H1 (cell line): ENCODE measurements at regions not wholly inside any gene's neighbourhood (a gene's known extent, or its start where the extent isn't known, plus 50 kb on each side); places are given as distances from the start of the nearest gene placed in this dataset.

Source experiments
- CTCF ChIA-PET: fragments of 300-600 bp; sonication (Branson Sonifier 250); formaldehyde crosslinking; loops from one replicate; lab custom pipeline; 2021; ENCODE audit not compliant: partially characterized antibody; lab: Charles Lee
- POLR2A ChIA-PET: fragments of 300-600 bp; sonication (Branson Sonifier 250); formaldehyde crosslinking; loops from one replicate; lab custom pipeline; 2021; ENCODE audit warnings: inconsistent platforms; ENCODE audit not compliant: partially characterized antibody; lab: Charles Lee
- DNase-seq, 2 experiments: peaks; one replicate each; pipeline versions ENCODE4 v3.0.0 to v3.0.0-alpha.2; 2010 to 2022; ENCODE audit warnings: low spot score in 2 of 2, low read depth in 1 of 2, mixed read lengths in 1 of 2
- FAIRE-seq: peaks from 2 replicates; lab custom pipeline; 2011; peaks lifted over from hg19 to GRCh38; lab: Jason Lieb, UNC
- H2AFZ ChIP-seq: 2 replicates; pipeline ENCODE4 v1.8.1; 2012; ENCODE audit warnings: low read length, inconsistent platforms
- H2AK5ac ChIP-seq: 2 replicates; pipeline ENCODE4 v1.6.1; 2013; ENCODE audit warnings: low read depth, low read length
- H2BK120ac ChIP-seq: replicated peaks from 2 replicates; pipeline ENCODE3; 2013; ENCODE audit warnings: low read depth, low read length, inconsistent platforms
- H2BK12ac ChIP-seq: 2 replicates; pipeline ENCODE4 v1.6.1; 2013; ENCODE audit warnings: low read depth, low read length
- H2BK15ac ChIP-seq: 2 replicates; pipeline ENCODE4 v1.6.1; 2013; ENCODE audit warnings: low read length
- H2BK20ac ChIP-seq: 2 replicates; pipeline ENCODE4 v1.6.1; 2013; ENCODE audit warnings: low read length
- H2BK5ac ChIP-seq: 2 replicates; pipeline ENCODE4 v1.6.1; 2013; ENCODE audit warnings: low read depth, low read length
- H3K14ac ChIP-seq: 2 replicates; pipeline ENCODE4 v1.6.1; 2013; ENCODE audit warnings: inconsistent platforms; ENCODE audit not compliant: insufficient read length
- H3K18ac ChIP-seq: 2 replicates; pipeline ENCODE4 v1.6.1; 2013; ENCODE audit warnings: low read length; ENCODE audit errors: extremely low read depth
- H3K23ac ChIP-seq: 2 replicates; pipeline ENCODE4 v1.6.1; 2013; ENCODE audit warnings: inconsistent platforms; ENCODE audit not compliant: insufficient read length
- H3K23me2 ChIP-seq: 2 replicates; pipeline ENCODE4 v1.6.1; 2013; ENCODE audit warnings: low read depth, low read length
- H3K27ac ChIP-seq: 2 replicates; pipeline ENCODE4 v1.6.1; 2011; ENCODE audit warnings: low read depth, low read length, inconsistent platforms
- H3K27me3 ChIP-seq, 4 experiments: replicated peaks in 1 of 4; 1 replicate in 1 of 4; 2 replicates in 3 of 4; pipeline versions ENCODE4 v1.6.1 to v1.8.1; 2011 to 2013; ENCODE audit warnings: low read length in 3 of 4, mild to moderate bottlenecking in 3 of 4, inconsistent platforms in 2 of 4, mixed read lengths in 2 of 4, moderate library complexity in 1 of 4; ENCODE audit not compliant: control insufficient read depth in 3 of 4, insufficient read depth in 3 of 4; ENCODE audit errors: extremely low read depth in 1 of 4
- H3K36me3 ChIP-seq, 4 experiments: 2 replicates each; pipeline versions ENCODE4 v1.6.1 to v1.8.1; 2011 to 2013; ENCODE audit warnings: mild to moderate bottlenecking in 4 of 4, low read length in 3 of 4, moderate library complexity in 2 of 4, control low read depth in 1 of 4, inconsistent platforms in 1 of 4; ENCODE audit not compliant: insufficient read depth in 4 of 4, control insufficient read depth in 2 of 4
- H3K4ac ChIP-seq: replicated peaks from 2 replicates; pipeline ENCODE3; 2013; ENCODE audit warnings: low read length, low read depth, mixed read lengths, inconsistent platforms; ENCODE audit not compliant: insufficient read length
- H3K4me1 ChIP-seq, 4 experiments: replicated peaks in 1 of 4; 1 replicate in 1 of 4; 2 replicates in 3 of 4; pipeline versions ENCODE4 v1.6.1 to v1.8.1; 2011 to 2013; ENCODE audit warnings: low read length in 3 of 4, inconsistent platforms in 2 of 4, mixed read lengths in 1 of 4; ENCODE audit not compliant: insufficient read depth in 4 of 4, control insufficient read depth in 3 of 4
- H3K4me2 ChIP-seq, 2 experiments: 2 replicates each; pipeline versions ENCODE4 v1.6.1 to v1.8.1; 2011 to 2013; ENCODE audit warnings: low read depth in 2 of 2, low read length in 2 of 2, control low read depth in 1 of 2, inconsistent platforms in 1 of 2, mild to moderate bottlenecking in 1 of 2; ENCODE audit not compliant: insufficient read depth in 1 of 2
- H3K4me3 ChIP-seq, 4 experiments: fragments of 200-600, 300-600 bp in 1 of 4; sonication (generic), shearing (Covaris generic), sonication (Bioruptor Twin) in 1 of 4; 2 replicates each; pipeline versions ENCODE4 v1.5.1 to v1.8.1; 2011 to 2016; ENCODE audit warnings: low read length in 4 of 4, low read depth in 3 of 4, control low read depth in 2 of 4, inconsistent platforms in 2 of 4, mild to moderate bottlenecking in 2 of 4, mixed read lengths in 1 of 4, moderate library complexity in 1 of 4; ENCODE audit not compliant: insufficient read depth in 2 of 4; ENCODE audit errors: extremely low read depth in 1 of 4
- H3K56ac ChIP-seq: replicated peaks from 2 replicates; pipeline ENCODE3; 2013; ENCODE audit warnings: low read depth, mild to moderate bottlenecking, mixed read lengths, low read length, inconsistent platforms; ENCODE audit not compliant: insufficient read length
- H3K79me1 ChIP-seq: 2 replicates; pipeline ENCODE4 v1.6.1; 2013; ENCODE audit warnings: low read depth, low read length, control low read depth
- H3K79me2 ChIP-seq, 2 experiments: 2 replicates each; pipeline versions ENCODE4 v1.6.1 to v1.8.1; 2012 to 2013; ENCODE audit warnings: low read length in 2 of 2, mild to moderate bottlenecking in 2 of 2, inconsistent platforms in 1 of 2; ENCODE audit not compliant: insufficient read depth in 2 of 2, control insufficient read depth in 1 of 2
- H3K9ac ChIP-seq, 4 experiments: replicated peaks in 1 of 4; 1 replicate in 1 of 4; 2 replicates in 3 of 4; pipeline versions ENCODE4 v1.6.1 to v1.8.1; 2011 to 2013; ENCODE audit warnings: low read depth in 3 of 4, low read length in 3 of 4, control low read depth in 2 of 4, mild to moderate bottlenecking in 2 of 4, moderate library complexity in 2 of 4, inconsistent platforms in 1 of 4; ENCODE audit errors: extremely low read depth in 1 of 4
- H3K9me3 ChIP-seq, 2 experiments: 2 replicates each; pipeline versions ENCODE4 v1.6.1 to v1.8.1; 2012 to 2013; ENCODE audit warnings: mild to moderate bottlenecking in 2 of 2, moderate library complexity in 2 of 2, control low read depth in 1 of 2, inconsistent platforms in 1 of 2, low read depth in 1 of 2, low read length in 1 of 2, mixed read lengths in 1 of 2; ENCODE audit not compliant: insufficient read depth in 2 of 2
- H4K20me1 ChIP-seq, 2 experiments: replicated peaks in 1 of 2; 2 replicates each; pipeline versions ENCODE3 to v1.8.1; 2011 to 2013; ENCODE audit warnings: inconsistent platforms in 2 of 2, low read length in 2 of 2, mild to moderate bottlenecking in 1 of 2; ENCODE audit not compliant: insufficient read depth in 2 of 2, control insufficient read depth in 1 of 2
- H4K5ac ChIP-seq: 2 replicates; pipeline ENCODE4 v1.6.1; 2013; ENCODE audit warnings: low read length, low read depth, mixed read lengths, inconsistent platforms; ENCODE audit not compliant: insufficient read length
- H4K8ac ChIP-seq: 2 replicates; pipeline ENCODE4 v1.8.0; 2013; ENCODE audit warnings: mild to moderate bottlenecking, moderate library complexity, low read length, inconsistent platforms; ENCODE audit not compliant: insufficient read depth; ENCODE audit errors: extremely low read depth
- H4K91ac ChIP-seq: replicated peaks from 2 replicates; pipeline ENCODE3; 2013; ENCODE audit warnings: low read length, mixed read lengths, inconsistent platforms; ENCODE audit not compliant: insufficient read length
- CTCF ChIP-seq, 3 experiments: IDR thresholded peaks; 1 replicate in 2 of 3; 2 replicates in 1 of 3; pipeline versions ENCODE4 v1.5.1 to v1.6.1; 2011; ENCODE audit warnings: low read length in 3 of 3, mild to moderate bottlenecking in 3 of 3, inconsistent platforms in 2 of 3, low read depth in 1 of 3, moderate library complexity in 1 of 3; ENCODE audit not compliant: insufficient read depth in 1 of 3; ENCODE audit errors: control extremely low read depth in 1 of 3
- EGR1 ChIP-seq: IDR thresholded peaks from 2 replicates; pipeline ENCODE4 v1.6.1; 2011; ENCODE audit warnings: low read depth, low read length, borderline replicate concordance
- HDAC2 ChIP-seq, 2 experiments: fragments of 300-600 bp in 1 of 2; sonication (generic) in 1 of 2; IDR thresholded peaks; 2 replicates each; pipeline ENCODE4 v1.6.1; 2011 to 2012; ENCODE audit warnings: low read depth in 2 of 2, low read length in 2 of 2, mild to moderate bottlenecking in 2 of 2, moderate library complexity in 2 of 2, borderline replicate concordance in 1 of 2, inconsistent platforms in 1 of 2
- KDM4A ChIP-seq: IDR thresholded peaks from one replicate; pipeline ENCODE4 v1.7.1; 2012; ENCODE audit warnings: low read depth, mild to moderate bottlenecking, moderate library complexity, low read length, inconsistent platforms; ENCODE audit not compliant: severe bottlenecking
- NRF1 ChIP-seq: IDR thresholded peaks from 2 replicates; pipeline ENCODE4 v1.6.1; 2011; ENCODE audit warnings: mild to moderate bottlenecking, low read depth, low read length, improper control_type of control experiment
- PHF8 ChIP-seq: fragments of 200-600 bp; sonication (generic); conservative IDR thresholded peaks from 2 replicates; pipeline ENCODE4 v1.7.1; 2012; ENCODE audit warnings: low read depth, mild to moderate bottlenecking, inconsistent platforms, low read length, moderate library complexity
- RAD21 ChIP-seq, 2 experiments: IDR thresholded peaks in 1 of 2; conservative IDR thresholded peaks in 1 of 2; 2 replicates each; pipeline ENCODE4 v1.6.1; 2011; ENCODE audit warnings: low read depth in 2 of 2, low read length in 2 of 2, improper control_type of control experiment in 1 of 2, inconsistent platforms in 1 of 2, mild to moderate bottlenecking in 1 of 2, moderate library complexity in 1 of 2
- SIN3A ChIP-seq, 2 experiments: IDR thresholded peaks in 1 of 2; conservative IDR thresholded peaks in 1 of 2; 2 replicates each; pipeline ENCODE4 v1.6.1; 2011 to 2012; ENCODE audit warnings: low read length in 2 of 2, improper control_type of control experiment in 1 of 2, low read depth in 1 of 2, mild to moderate bottlenecking in 1 of 2
- SP1 ChIP-seq: IDR thresholded peaks from 2 replicates; pipeline ENCODE4 v1.6.1; 2011; ENCODE audit warnings: low read depth, low read length
- TBP ChIP-seq: IDR thresholded peaks from 2 replicates; pipeline ENCODE4 v1.6.1; 2011; ENCODE audit warnings: low read depth, low read length, improper control_type of control experiment
- WGBS, 2 experiments: shearing (Covaris generic) in 1 of 2; methylation state at CpG; one replicate each; pipeline versions ENCODE4 v1.1.6 to v1.1.7; 2013 to 2015; ENCODE audit warnings: low lambda C conversion rate in 2 of 2, mixed read lengths in 2 of 2, inconsistent platforms in 1 of 2, low coverage in 1 of 2, missing lambda C conversion rate in 1 of 2; ENCODE audit not compliant: insufficient replicate concordance in 2 of 2, insufficient coverage in 1 of 2, insufficient read length in 1 of 2; ENCODE audit errors: extremely low coverage in 1 of 2, missing lambda C conversion rate in 1 of 2; 5-methylcytosine and 5-hydroxymethylcytosine counted together
- TF ChIP-seq, protein P1 (sequence below): IDR thresholded peaks from 2 replicates; pipeline ENCODE4 v1.6.1; 2012; ENCODE audit warnings: inconsistent platforms

- H2BK5ac ChIP-seq, result no peak overlapping the region
- no peak overlapping the region for H4K5ac ChIP-seq
- no peaks in the 10 kb centered on the region for H3K27me3 ChIP-seq
- no peaks in the 10 kb centered on the region for H3K23me2 ChIP-seq
- no peak overlapping the region for H3K27ac ChIP-seq
- no peaks in the 10 kb centered on the region for H3K36me3 ChIP-seq
- WGBS, 2 experiments, result 90% methylated on average over 2 of the region's 2 CpGs; no CpG with 5 or more reads in 1 of the 2 experiments
- no peak overlapping the region for H3K14ac ChIP-seq
- ChIA-PET CTCF (interaction anchor here (0.7 kb wide), 1 partner anchor 8 kb away, joined by 4 read pairs; no protein-coding TSS in a partner anchor), POLR2A (no interaction called here)
- DNase-seq (no peak), FAIRE-seq (no peak)
- no peak overlapping the region for H3K18ac ChIP-seq
- no peaks in the 10 kb centered on the region for H3K9me3 ChIP-seq
- no peaks in the 10 kb centered on the region for H4K20me1 ChIP-seq
- no peak overlapping the region for H2AFZ ChIP-seq
- no peaks in the 10 kb centered on the region for H3K79me1 ChIP-seq
- no peak overlapping the region for H3K4me3 ChIP-seq
- no peak overlapping the region for H4K91ac ChIP-seq
- no peak overlapping the region for H4K8ac ChIP-seq
- no peak overlapping the region for H3K4me2 ChIP-seq
- H2BK20ac ChIP-seq, result no peak overlapping the region
- no peaks in the 10 kb centered on the region for H3K4me1 ChIP-seq
- H3K23ac ChIP-seq, result no peak overlapping the region
- no peak overlapping the region for H3K56ac ChIP-seq
- H3K4ac ChIP-seq, result no peak overlapping the region
- no peak overlapping the region for H2AK5ac ChIP-seq
- no peak overlapping the region for H2BK15ac ChIP-seq
- no peaks in the 10 kb centered on the region for H3K79me2 ChIP-seq
- no peak overlapping the region for H2BK12ac ChIP-seq
- H3K9ac ChIP-seq, result no peak overlapping the region
- H2BK120ac ChIP-seq, result no peak overlapping the region
- TF ChIP-seq HDAC2 (IDR thresholded peaks at IDR 0.05; ENCODE audit: borderline replicate concordance in 1 of 2, low read depth in 2 of 2, low read length in 2 of 2) (no peak), KDM4A (no peak), SIN3A (conservative IDR thresholded peaks at IDR 0.05 in 1 of 2, IDR thresholded peaks at IDR 0.05 in 1 of 2; ENCODE audit: low read depth in 1 of 2, low read length in 2 of 2) (no peak), PHF8 (no peak), TBP (no peak), EGR1 (no peak), NRF1 (no peak), SP1 (no peak), RAD21 (IDR thresholded peaks at IDR 0.05 in 1 of 2, conservative IDR thresholded peaks at IDR 0.05 in 1 of 2; ENCODE audit: low read depth in 2 of 2, low read length in 2 of 2) (no peak), CTCF (IDR thresholded peaks at IDR 0.05; ENCODE audit: control extremely low read depth in 1 of 3, insufficient read depth in 1 of 3, low read depth in 1 of 3, low read length in 3 of 3) (no peak)
- TF ChIP-seq, protein P1, sequence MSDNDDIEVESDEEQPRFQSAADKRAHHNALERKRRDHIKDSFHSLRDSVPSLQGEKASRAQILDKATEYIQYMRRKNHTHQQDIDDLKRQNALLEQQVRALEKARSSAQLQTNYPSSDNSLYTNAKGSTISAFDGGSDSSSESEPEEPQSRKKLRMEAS, result no peak
These were observed 372.8 kb upstream of the MAF start for GRCh38 chr16:79973320-79973719.
